Skeletal muscle satellite cell (primary cell): ENCODE measurements at regions not wholly inside any gene's neighbourhood (a gene's known extent, or its start where the extent isn't known, plus 50 kb on each side); places are given as distances from the start of the nearest gene placed in this dataset.
A peak's percentile ranks its signal among the peaks of the same experiment; 100 is the strongest.

Experiments used
- H3K27me3 ChIP-seq: 2 replicates; pipeline ENCODE4 v1.7.0; 2013; ENCODE audit warnings: low read length; ENCODE audit not compliant: control insufficient read depth, insufficient read depth
- H3K36me3 ChIP-seq: 2 replicates; pipeline ENCODE4 v1.7.0; 2013; ENCODE audit warnings: mild to moderate bottlenecking, control low read depth, low read length; ENCODE audit not compliant: insufficient read depth
- H3K4me1 ChIP-seq: 2 replicates; pipeline ENCODE4 v1.7.0; 2013; ENCODE audit warnings: low read length; ENCODE audit not compliant: control insufficient read depth, insufficient read depth
- H3K4me2 ChIP-seq: 2 replicates; pipeline ENCODE4 v1.7.0; 2013; ENCODE audit warnings: mild to moderate bottlenecking, low read length
- H3K4me3 ChIP-seq: 2 replicates; pipeline ENCODE4 v1.7.0; 2013; ENCODE audit warnings: low read length
- H3K9ac ChIP-seq: 2 replicates; pipeline ENCODE4 v1.7.0; 2013; ENCODE audit warnings: mild to moderate bottlenecking, low read depth, low read length, moderate library complexity
- H3K9me3 ChIP-seq: replicated peaks from 2 replicates; pipeline ENCODE4 v1.7.0; 2013; ENCODE audit warnings: mild to moderate bottlenecking, control low read depth, low read length

GRCh38 chr10:36195364-36195763 lies 553.3 kb upstream of the FZD8 start:
- H3K36me3 ChIP-seq: no peaks in the 10 kb centered on the region
- no peak overlapping the region for H3K4me2 ChIP-seq
- peaks cover 8% of the 10 kb centered on the region for H3K9me3 ChIP-seq
- H3K27me3 ChIP-seq: no peaks in the 10 kb centered on the region
- no peak overlapping the region for H3K4me3 ChIP-seq
- H3K4me1 ChIP-seq: no peaks in the 10 kb centered on the region
- no peak overlapping the region for H3K9ac ChIP-seq

GRCh38 chr10:36194276-36194675 lies 552.2 kb upstream of the FZD8 start:
- Histone ChIP-seq H3K4me1 (no peaks in the 10 kb centered on the region), H3K36me3 (no peaks in the 10 kb centered on the region), H3K9ac (no peak overlapping the region), H3K27me3 (no peaks in the 10 kb centered on the region), H3K4me3 (no peak overlapping the region), H3K4me2 (no peak overlapping the region), H3K9me3 (peaks cover 8% of the 10 kb centered on the region)

- Histone ChIP-seq H3K4me1 (peaks cover 10% of the 10 kb centered on the region), H3K9me3 (peaks cover 8% of the 10 kb centered on the region), H3K9ac (no peak overlapping the region), H3K36me3 (no peaks in the 10 kb centered on the region), H3K4me3 (no peak overlapping the region), H3K27me3 (no peaks in the 10 kb centered on the region), H3K4me2 (no peak overlapping the region)
Observed at GRCh38 chr10:36191009-36191408, 548.9 kb upstream of the FZD8 start.

- peaks cover 8% of the 10 kb centered on the region for H3K9me3 ChIP-seq
Observed at GRCh38 chr10:36188461-36188860, 546.4 kb upstream of the FZD8 start.

GRCh38 chr10:36188080-36188453 lies 546.0 kb upstream of the FZD8 start:
- H3K4me1 ChIP-seq: peaks cover 10% of the 10 kb centered on the region
- H3K9me3 ChIP-seq: peaks cover 8% of the 10 kb centered on the region
- H3K27me3 ChIP-seq: no peaks in the 10 kb centered on the region
- no peaks in the 10 kb centered on the region for H3K36me3 ChIP-seq
- H3K9ac ChIP-seq: no peak overlapping the region
- H3K4me2 ChIP-seq: no peak overlapping the region
- no peak overlapping the region for H3K4me3 ChIP-seq

More at GRCh38 chr10:36188461-36188860, 546.4 kb upstream of the FZD8 start:
- Histone ChIP-seq H3K9ac (no peak overlapping the region), H3K36me3 (no peaks in the 10 kb centered on the region), H3K4me2 (no peak overlapping the region), H3K4me3 (no peak overlapping the region), H3K4me1 (peaks cover 10% of the 10 kb centered on the region), H3K27me3 (no peaks in the 10 kb centered on the region)

- Histone ChIP-seq H3K4me3 (no peak overlapping the region), H3K4me1 (peaks cover 14% of the 10 kb centered on the region), H3K36me3 (no peaks in the 10 kb centered on the region), H3K27me3 (no peaks in the 10 kb centered on the region), H3K9me3 (peaks cover 8% of the 10 kb centered on the region), H3K4me2 (no peak overlapping the region), H3K9ac (no peak overlapping the region)
Observed at GRCh38 chr10:36187380-36188079, 545.4 kb upstream of the FZD8 start.

GRCh38 chr10:36185097-36185496 lies 543.0 kb upstream of the FZD8 start:
- no peaks in the 10 kb centered on the region for H3K27me3 ChIP-seq
- H3K4me2 ChIP-seq: no peak overlapping the region
- no peaks in the 10 kb centered on the region for H3K36me3 ChIP-seq
- peaks cover 27% of the 10 kb centered on the region for H3K4me1 ChIP-seq
- no peak overlapping the region for H3K4me3 ChIP-seq
- no peak overlapping the region for H3K9ac ChIP-seq
- H3K9me3 ChIP-seq: no peaks in the 10 kb centered on the region

GRCh38 chr10:36183726-36184125 lies 541.6 kb upstream of the FZD8 start:
- Histone ChIP-seq H3K36me3 (no peaks in the 10 kb centered on the region), H3K4me2 (no peak overlapping the region), H3K4me3 (no peak overlapping the region), H3K27me3 (no peaks in the 10 kb centered on the region), H3K9ac (no peak overlapping the region), H3K9me3 (no peaks in the 10 kb centered on the region), H3K4me1 (peaks cover 27% of the 10 kb centered on the region)

- Histone ChIP-seq H3K9me3 (no peaks in the 10 kb centered on the region), H3K36me3 (no peaks in the 10 kb centered on the region), H3K4me3 (no peak overlapping the region), H3K9ac (no peak overlapping the region), H3K4me1 (peaks cover 21% of the 10 kb centered on the region), H3K4me2 (no peak overlapping the region), H3K27me3 (no peaks in the 10 kb centered on the region)
Observed at GRCh38 chr10:36183056-36183455, 541.0 kb upstream of the FZD8 start.

- Histone ChIP-seq H3K36me3 (no peaks in the 10 kb centered on the region), H3K4me2 (peak overlapping the region; percentile 25), H3K4me3 (no peak overlapping the region), H3K9ac (no peak overlapping the region), H3K27me3 (no peaks in the 10 kb centered on the region), H3K9me3 (no peaks in the 10 kb centered on the region), H3K4me1 (peaks cover 18% of the 10 kb centered on the region)
Observed at GRCh38 chr10:36182606-36183005, 540.5 kb upstream of the FZD8 start.

GRCh38 chr10:36182179-36182566 lies 540.1 kb upstream of the FZD8 start:
- peak overlapping the region; percentile 25 for H3K4me2 ChIP-seq

GRCh38 chr10:36181426-36182178 lies 539.5 kb upstream of the FZD8 start:
- Histone ChIP-seq H3K36me3 (no peaks in the 10 kb centered on the region), H3K9ac (no peak overlapping the region), H3K27me3 (no peaks in the 10 kb centered on the region), H3K4me1 (peaks cover 18% of the 10 kb centered on the region), H3K4me3 (no peak overlapping the region), H3K9me3 (no peaks in the 10 kb centered on the region), H3K4me2 (peak overlapping the region; percentile 25)

More at GRCh38 chr10:36182179-36182566, 540.1 kb upstream of the FZD8 start:
- H3K4me3 ChIP-seq: no peak overlapping the region
- H3K4me1 ChIP-seq: peaks cover 18% of the 10 kb centered on the region
- no peaks in the 10 kb centered on the region for H3K27me3 ChIP-seq
- no peak overlapping the region for H3K9ac ChIP-seq
- no peaks in the 10 kb centered on the region for H3K36me3 ChIP-seq
- H3K9me3 ChIP-seq: no peaks in the 10 kb centered on the region
